ENCODE measurements at regions not wholly inside any gene's neighbourhood (a gene's known extent, or its start where the extent isn't known, plus 50 kb on each side); places are given as distances from the start of the nearest gene placed in this dataset.

DNA sequence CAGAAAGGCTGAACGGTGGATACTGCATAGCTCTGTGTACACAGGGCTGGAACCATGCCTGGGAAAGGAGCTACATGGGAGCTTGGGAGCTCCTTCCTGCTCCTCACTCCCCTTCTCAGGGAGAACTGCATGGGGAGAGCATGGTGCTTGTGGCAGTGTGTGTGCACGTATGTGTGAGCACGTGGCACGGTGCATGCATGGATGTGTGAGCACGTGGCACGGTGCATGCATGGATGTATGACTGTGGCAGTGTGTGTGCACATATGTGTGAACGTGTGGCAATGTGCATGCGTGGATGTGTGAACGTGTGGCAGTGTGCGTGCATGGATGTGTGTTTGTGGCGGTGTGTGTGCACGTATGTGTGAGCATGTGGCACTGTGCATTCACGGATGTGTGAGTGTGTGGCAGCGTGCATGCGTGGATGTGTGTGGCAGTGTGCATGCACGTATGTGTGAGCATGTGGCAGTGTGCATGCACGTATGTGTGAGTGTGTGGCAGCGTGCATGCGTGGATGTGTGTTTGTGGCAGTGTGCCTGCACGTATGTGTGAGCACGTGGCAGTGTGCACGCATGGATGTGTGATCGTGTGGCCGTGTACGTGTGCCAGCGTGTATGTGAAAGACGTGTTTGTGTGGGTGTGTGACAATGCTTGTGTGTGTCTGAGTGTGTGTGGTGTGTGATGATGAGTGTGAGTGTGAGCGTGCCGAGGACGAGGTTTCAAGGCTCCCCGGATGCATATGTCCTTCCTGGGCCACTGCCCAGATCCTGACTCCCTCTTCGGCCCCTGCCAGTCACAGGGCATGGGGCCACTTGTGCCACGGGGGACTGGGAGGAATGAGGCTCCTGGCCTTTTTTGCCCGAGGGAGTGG lies 52.4 kb upstream of the JPH3 start:
- Mint-ChIP-seq H3K4me3 (no peak overlapping the region), H3K9me3 (no peaks in the 10 kb centered on the region), H3K27me3 (peaks cover 36% of the 10 kb centered on the region), H3K4me1 (ENCODE audit: low read depth) (no peaks in the 10 kb centered on the region), H3K36me3 (ENCODE audit: low read depth) (no peaks in the 10 kb centered on the region), H3K27ac (no peak overlapping the region)
- ChIA-PET CTCF (interaction anchor here (1.5 kb wide), 1 partner anchor 86 kb away, joined by 7 read pairs; no protein-coding TSS in a partner anchor), POLR2A (no interaction called here)
- no peaks in the 10 kb centered on the region for H3K36me3 ChIP-seq (ENCODE audit: insufficient read depth, low read length)
- intact Hi-C loops (cut with DNase I, micrococcal nuclease): loop anchor here (1.0 to 10.0 kb wide), 4 partner anchors 85 to 327 kb away; no protein-coding TSS in a partner anchor
- H3K27ac ChIP-seq (ENCODE audit: low read depth in 1 of 2, low read length in 2 of 2): no peak overlapping the region
- peaks cover 0 to 13% of the 10 kb centered on the region in 2 experiments for H3K9me3 ChIP-seq (ENCODE audit: control insufficient read depth in 1 of 2, insufficient read depth in 1 of 2, low read length in 2 of 2)
- no peak overlapping the region for H3K4me3 ChIP-seq (ENCODE audit: low read length)
- TF ChIP-seq, protein P1, sequence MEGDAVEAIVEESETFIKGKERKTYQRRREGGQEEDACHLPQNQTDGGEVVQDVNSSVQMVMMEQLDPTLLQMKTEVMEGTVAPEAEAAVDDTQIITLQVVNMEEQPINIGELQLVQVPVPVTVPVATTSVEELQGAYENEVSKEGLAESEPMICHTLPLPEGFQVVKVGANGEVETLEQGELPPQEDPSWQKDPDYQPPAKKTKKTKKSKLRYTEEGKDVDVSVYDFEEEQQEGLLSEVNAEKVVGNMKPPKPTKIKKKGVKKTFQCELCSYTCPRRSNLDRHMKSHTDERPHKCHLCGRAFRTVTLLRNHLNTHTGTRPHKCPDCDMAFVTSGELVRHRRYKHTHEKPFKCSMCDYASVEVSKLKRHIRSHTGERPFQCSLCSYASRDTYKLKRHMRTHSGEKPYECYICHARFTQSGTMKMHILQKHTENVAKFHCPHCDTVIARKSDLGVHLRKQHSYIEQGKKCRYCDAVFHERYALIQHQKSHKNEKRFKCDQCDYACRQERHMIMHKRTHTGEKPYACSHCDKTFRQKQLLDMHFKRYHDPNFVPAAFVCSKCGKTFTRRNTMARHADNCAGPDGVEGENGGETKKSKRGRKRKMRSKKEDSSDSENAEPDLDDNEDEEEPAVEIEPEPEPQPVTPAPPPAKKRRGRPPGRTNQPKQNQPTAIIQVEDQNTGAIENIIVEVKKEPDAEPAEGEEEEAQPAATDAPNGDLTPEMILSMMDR (IDR thresholded peaks at IDR 0.05): no peak
- DNase-seq (peak in 1 of 14 experiments; percentile 15), ATAC-seq (ENCODE audit: poor library complexity) (no peak)
- H3K27me3 ChIP-seq (ENCODE audit: control insufficient read depth in 1 of 2, insufficient read depth in 2 of 2, low read length in 2 of 2): no peaks in the 10 kb centered on the region
- H3K4me1 ChIP-seq (ENCODE audit: insufficient read depth, low read length): no peaks in the 10 kb centered on the region

DNA sequence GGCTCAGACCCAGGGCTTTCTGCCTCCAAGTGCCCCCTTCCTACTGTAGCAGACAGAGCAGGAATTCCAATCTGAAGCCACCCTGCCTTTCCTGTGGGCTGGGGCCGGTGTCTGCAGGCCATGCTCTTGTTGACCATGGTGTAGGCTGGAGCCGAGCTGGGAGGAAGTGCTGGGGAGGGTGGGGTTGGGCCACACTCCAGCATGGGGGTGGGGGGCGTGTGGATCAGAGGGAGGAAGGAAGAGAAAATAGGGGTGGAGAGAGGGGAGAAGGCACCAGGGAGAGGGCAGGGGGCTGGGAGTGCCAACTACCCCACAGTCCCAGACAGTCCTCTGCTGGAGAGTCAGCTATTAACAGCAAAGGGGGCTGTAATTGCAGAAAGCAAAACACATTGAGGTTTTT lies 54.3 kb upstream of the JPH3 start:
- TF ChIP-seq, protein P1 (IDR thresholded peaks at IDR 0.05): no peak
- CTCF ChIA-PET: no interaction called here
- H3K4me3 ChIP-seq (ENCODE audit: low read length): no peak overlapping the region
- Mint-ChIP-seq H3K27me3 (peaks cover 41% of the 10 kb centered on the region), H3K9me3 (no peaks in the 10 kb centered on the region), H3K4me3 (no peak overlapping the region), H3K4me1 (ENCODE audit: low read depth) (peaks cover 4% of the 10 kb centered on the region), H3K36me3 (ENCODE audit: low read depth) (no peaks in the 10 kb centered on the region), H3K27ac (no peak overlapping the region)
- H3K9me3 ChIP-seq (ENCODE audit: control insufficient read depth in 1 of 2, insufficient read depth in 1 of 2, low read length in 2 of 2): peaks cover 0 to 13% of the 10 kb centered on the region in 2 experiments
- no peak overlapping the region for H3K27ac ChIP-seq (ENCODE audit: low read depth in 1 of 2, low read length in 2 of 2)
- ATAC-seq (ENCODE audit: poor library complexity) (no peak), DNase-seq (no peak)
- H3K27me3 ChIP-seq (ENCODE audit: control insufficient read depth in 1 of 2, insufficient read depth in 2 of 2, low read length in 2 of 2): no peaks in the 10 kb centered on the region
- POLR2A ChIA-PET: no interaction called here
- intact Hi-C loops (cut with DNase I, micrococcal nuclease): loop anchor here in 1 of 2 experiments (10.0 kb wide), 1 partner anchor 133 kb away; no protein-coding TSS in a partner anchor
- peaks cover 5% of the 10 kb centered on the region for H3K4me1 ChIP-seq (ENCODE audit: insufficient read depth, low read length)
- no peaks in the 10 kb centered on the region for H3K36me3 ChIP-seq (ENCODE audit: insufficient read depth, low read length)

DNA sequence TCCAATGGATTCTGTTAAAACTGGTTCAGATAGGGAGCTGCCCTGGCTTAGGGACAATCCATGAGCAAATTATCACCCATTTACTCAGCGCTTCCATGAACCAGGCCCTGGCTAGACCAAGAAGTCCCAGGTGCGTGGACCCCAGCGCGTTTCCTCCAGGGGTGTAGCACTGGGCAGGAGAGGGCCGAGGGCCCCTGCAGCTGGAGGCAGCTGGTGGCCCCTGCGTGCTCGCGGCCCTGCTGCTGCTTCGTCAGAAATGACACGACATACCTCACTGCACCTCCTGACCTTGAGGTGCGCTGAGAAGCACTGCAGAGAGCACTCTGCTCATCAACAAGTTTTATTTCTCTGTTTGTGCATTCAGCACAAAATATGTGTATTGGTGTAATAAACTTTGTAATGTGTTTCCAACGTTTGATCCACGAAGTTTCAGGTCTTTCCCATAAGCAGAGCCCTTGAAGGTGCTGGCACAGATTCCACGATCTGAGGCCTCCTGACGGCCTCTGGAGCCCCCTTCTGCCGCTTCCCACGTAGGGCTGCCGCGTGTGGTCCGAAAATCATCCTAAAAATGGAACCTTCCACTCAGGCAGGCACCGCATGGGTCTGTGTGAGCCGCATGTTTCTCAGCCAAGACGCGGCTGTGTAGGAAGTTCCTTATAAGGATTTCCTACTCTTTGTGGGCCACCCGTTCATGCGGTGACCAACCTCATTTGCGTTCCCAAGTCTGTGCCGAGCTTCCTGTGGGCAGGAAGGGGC lies 50.8 kb upstream of the ZCCHC14 start:
- no peaks in the 10 kb centered on the region for H3K36me3 ChIP-seq (ENCODE audit: insufficient read depth, low read length)
- H3K27ac ChIP-seq (ENCODE audit: low read depth in 1 of 2, low read length in 2 of 2): no peak overlapping the region
- Mint-ChIP-seq H3K36me3 (ENCODE audit: low read depth) (no peaks in the 10 kb centered on the region), H3K4me3 (no peak overlapping the region), H3K4me1 (ENCODE audit: low read depth) (peaks cover 4% of the 10 kb centered on the region), H3K27me3 (peaks cover 54% of the 10 kb centered on the region), H3K27ac (no peak overlapping the region), H3K9me3 (no peaks in the 10 kb centered on the region)
- H3K27me3 ChIP-seq (ENCODE audit: control insufficient read depth in 1 of 2, insufficient read depth in 2 of 2, low read length in 2 of 2): peaks cover 0 to 11% of the 10 kb centered on the region in 2 experiments
- H3K4me3 ChIP-seq (ENCODE audit: low read length): no peak overlapping the region
- intact Hi-C loops (cut with DNase I, micrococcal nuclease): loop anchor here in 1 of 2 experiments (10.0 kb wide), 1 partner anchor 129 kb away; no protein-coding TSS in a partner anchor
- ChIA-PET POLR2A (no interaction called here), CTCF (no interaction called here)
- TF ChIP-seq, protein P1 (IDR thresholded peaks at IDR 0.05): no peak
- ATAC-seq (ENCODE audit: poor library complexity) (peak; percentile 17), DNase-seq (peak in 3 of 14 experiments; percentile 1 to 27 (median 14))
- H3K9me3 ChIP-seq (ENCODE audit: control insufficient read depth in 1 of 2, insufficient read depth in 1 of 2, low read length in 2 of 2): peaks cover 0 to 13% of the 10 kb centered on the region in 2 experiments
- H3K4me1 ChIP-seq (ENCODE audit: insufficient read depth, low read length): peaks cover 5% of the 10 kb centered on the region
